Activated naive CD8-positive, alpha-beta T cell treated with anti-CD3 and anti-CD28 coated beads, Interleukin-2, amount 50 U/mL, for 16 hours (primary cell): ENCODE measurements at regions not wholly inside any gene's neighbourhood (a gene's known extent, or its start where the extent isn't known, plus 50 kb on each side); places are given as distances from the start of the nearest gene placed in this dataset.

ENCODE experiments used
- DNase-seq: peaks from one replicate; pipeline ENCODE4 v3.0.0-alpha.2; 2020; ENCODE audit warnings: low read depth, low spot score

- no peak for DNase-seq
These were observed 54.4 kb downstream of the NIBAN1 start for GRCh38 chr1:184919892-184920291.

DNA sequence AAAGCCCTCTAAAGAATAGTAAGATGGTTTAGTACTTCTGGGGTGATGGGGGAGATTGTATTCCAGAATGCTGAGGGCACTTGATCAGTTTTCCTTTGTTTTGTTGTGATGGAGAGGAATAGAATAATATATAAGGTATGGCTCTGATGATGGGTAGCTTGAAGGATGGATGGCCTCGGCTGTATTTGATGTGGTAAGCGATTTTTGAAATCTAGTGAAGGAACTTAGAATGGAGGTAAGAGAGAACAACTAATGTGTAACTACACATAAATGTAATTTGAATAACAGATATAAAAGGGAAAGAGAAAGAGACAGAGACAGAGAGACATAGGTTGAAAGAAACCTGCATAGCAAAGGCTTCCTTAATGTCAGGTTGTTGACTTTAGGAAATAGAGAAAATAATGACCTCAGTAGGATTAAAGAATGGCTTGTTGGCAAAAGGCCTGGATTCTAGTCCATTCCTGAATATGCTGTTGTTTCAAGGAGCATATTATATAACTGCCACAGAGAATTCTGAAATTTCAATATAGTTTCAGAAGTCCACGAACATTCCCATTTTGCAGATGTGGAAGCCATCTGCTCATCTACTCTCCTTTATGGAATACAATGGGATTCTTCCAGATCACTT, 58.7 kb downstream of the NIBAN1 start:
- no peak for DNase-seq

DNA sequence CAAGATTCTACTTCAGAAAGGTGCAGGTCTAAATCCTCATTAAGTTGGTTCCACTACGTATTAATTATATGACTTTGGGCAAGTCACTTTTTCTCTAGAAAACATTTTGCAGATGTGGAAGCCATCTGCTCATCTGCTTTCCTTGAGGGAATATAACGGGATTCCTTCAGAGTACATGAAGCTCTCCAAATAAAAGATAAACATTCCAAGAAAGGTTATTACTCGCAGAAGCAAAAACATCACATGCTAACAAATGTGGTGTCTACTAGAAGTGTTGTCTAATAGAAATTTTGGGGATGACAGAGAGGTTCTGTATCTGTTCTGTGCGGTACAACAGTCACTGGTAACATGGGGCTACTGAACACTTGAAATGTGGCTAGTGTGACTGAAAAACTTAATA, 60.2 kb downstream of the NIBAN1 start:
- no peak for DNase-seq

GRCh38 chr1:184912392-184912791, 61.9 kb downstream of the NIBAN1 start:
- DNase-seq, result no peak

GRCh38 chr1:184911830-184912229, 62.5 kb downstream of the NIBAN1 start:
- DNase-seq, result no peak

DNA sequence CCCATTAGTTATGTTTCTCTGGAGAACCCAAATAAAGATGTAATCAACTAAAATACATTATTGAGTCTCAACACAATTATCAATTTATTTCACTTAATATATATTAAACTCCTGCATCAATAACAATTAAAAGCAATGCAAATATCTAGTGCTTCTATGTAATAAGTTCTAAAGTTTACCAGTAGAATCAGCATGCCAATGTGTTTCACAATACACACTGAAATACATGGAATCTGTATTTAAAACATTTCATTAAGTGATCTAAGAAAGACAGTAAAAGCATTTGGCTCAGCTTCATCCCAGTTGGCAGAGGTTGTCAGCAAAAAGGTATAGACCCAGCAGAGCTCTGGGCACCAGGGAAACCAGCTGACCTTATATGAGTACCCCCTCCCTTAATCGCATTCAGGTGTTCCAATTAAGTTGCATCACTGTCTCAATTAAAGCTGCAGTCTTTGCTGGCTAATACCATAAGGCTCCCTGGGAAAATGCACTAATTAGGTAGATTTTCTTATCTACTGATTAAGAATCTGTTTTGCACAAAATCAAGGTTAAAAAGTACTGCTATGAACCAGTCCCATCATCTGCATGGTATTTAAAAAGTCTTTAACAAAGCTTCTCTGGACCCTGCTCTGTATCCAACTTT, 63.1 kb downstream of the NIBAN1 start:
- DNase-seq, result no peak

GRCh38 chr1:184910691-184911091, 63.6 kb downstream of the NIBAN1 start:
- DNase-seq, result no peak

DNA sequence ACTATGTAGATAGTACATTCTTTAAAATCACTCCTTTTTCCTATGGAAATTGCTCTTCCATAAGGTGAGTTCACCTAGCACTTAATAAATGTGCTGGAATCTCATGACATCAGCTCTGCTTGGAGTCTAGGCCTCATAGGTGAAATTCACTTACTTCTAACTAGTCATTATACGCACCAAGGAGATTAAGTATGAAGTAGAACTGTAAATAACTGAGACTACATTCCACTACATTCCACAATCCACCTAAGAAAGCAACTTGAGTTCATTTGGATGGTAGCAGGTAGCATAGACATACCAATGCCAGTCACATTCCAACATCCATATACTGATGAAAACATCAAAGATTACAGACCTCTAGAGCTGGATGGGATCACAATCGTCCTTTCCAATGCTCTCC, 64.3 kb downstream of the NIBAN1 start:
- DNase-seq, result no peak

- no peak for DNase-seq
These were observed 65.3 kb downstream of the NIBAN1 start for GRCh38 chr1:184909019-184909418.

DNA sequence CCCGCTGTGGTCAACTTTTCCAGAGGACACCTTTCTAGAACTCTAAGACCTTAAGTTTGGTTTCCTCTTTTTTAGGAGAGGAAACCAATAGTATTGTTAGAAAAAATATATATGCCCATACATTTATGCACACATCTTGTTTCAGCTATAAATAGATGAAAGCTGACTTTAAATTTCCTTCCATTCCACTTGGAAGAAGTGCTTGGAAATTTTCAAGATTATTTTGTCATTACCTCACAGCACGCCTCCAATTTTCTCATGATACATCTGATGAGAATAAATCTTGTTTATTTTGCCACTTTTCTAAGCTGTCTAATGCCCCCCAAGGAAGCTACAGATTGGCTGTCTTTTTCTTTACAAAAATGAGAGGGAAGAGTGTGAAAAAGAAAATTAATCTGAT, 65.8 kb downstream of the NIBAN1 start:
- DNase-seq, result no peak

- no peak for DNase-seq
These were observed 66.8 kb downstream of the NIBAN1 start for GRCh38 chr1:184907500-184907899.

DNA sequence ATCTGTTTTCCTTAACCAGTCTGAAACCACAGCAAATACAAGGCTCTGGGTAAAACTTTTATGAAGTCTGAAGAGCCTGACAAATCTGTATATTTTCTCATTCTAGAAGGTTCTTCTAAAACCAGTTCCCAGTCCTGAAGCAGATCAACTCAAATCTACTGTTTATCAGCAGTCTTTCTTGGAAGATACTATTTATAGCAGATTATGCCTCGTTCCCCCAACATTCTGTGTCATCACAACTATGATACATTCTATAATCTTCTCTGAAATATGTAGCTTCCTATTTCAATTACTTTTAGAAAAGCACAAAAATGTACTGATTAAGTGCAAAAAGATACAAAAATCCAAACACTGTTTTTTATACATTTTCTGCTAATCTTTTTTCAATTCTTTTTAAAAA, 67.5 kb downstream of the NIBAN1 start:
- no peak for DNase-seq

- DNase-seq, result no peak
These were observed 68.5 kb downstream of the NIBAN1 start for GRCh38 chr1:184905601-184906322.

DNA sequence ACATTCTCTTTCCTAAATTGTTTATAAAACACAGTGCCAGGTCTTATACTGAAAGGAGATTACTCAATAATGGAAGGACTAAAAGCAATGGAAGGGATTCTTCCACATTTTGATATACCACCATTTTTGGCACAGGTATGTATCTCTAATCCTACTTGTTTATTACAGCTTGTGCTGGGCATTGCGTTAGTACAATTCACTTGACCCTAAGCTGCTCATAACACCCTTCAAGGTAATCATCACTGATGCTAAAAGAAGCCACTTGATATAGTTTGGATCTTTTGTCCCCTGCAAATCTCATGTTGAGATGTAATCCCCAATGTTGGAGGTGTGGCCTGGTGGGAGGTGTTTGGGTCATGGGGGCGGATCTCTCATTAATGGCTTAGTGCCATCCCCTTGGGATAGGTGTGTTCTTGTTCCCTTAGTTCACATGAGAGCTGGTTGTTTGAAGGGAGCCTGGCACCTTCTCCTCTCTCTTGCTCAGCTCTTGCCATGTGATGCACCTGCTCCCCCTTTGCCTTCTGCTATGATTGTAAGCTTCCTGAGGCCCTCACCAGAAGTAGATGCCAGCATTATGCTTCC, 71.1 kb downstream of the NIBAN1 start:
- DNase-seq, result no peak

DNA sequence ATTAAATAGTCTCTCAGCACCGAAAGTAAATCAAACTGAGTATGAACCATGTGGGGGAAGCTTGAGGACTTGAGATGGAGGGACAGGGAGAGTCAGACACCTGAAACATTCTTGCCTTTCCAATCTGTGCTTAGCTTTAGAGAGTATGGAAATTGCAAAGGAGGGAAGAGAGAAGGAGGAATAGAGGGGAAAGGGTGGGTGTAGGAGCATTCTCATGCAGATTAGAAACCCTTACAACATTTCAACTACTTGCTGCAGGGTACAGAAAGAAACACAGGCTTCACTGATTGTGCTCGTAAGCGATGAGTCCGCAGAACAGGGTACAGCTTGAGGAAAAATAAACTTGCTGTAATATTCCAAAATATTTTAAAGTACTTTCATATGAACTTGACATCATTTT, 73.8 kb downstream of the NIBAN1 start:
- no peak for DNase-seq

- DNase-seq, result no peak
These were observed 78.3 kb downstream of the NIBAN1 start for GRCh38 chr1:184896000-184896399.

DNA sequence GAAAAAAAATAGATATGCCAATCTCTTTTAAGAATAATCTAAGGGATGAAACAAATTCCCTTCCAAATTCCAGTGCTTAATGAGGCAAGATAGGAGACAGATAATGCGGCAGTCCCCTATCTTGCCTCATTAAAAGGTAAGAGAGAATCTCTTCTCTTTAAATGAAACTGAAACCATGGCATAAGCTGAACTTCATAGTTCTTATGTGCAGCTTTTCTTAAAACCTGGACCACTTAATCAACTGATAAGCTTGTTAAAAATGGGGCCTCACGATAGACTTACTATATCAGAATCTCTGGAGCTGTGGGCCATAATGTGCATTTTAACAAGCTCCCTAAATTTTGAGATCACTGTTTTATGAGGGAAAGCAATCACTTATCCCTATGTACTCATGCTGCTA, 79.2 kb downstream of the NIBAN1 start:
- no peak for DNase-seq

GRCh38 chr1:184893695-184894094, 80.6 kb downstream of the NIBAN1 start:
- DNase-seq, result no peak

GRCh38 chr1:184892116-184892515, 82.2 kb downstream of the NIBAN1 start:
- no peak for DNase-seq

DNA sequence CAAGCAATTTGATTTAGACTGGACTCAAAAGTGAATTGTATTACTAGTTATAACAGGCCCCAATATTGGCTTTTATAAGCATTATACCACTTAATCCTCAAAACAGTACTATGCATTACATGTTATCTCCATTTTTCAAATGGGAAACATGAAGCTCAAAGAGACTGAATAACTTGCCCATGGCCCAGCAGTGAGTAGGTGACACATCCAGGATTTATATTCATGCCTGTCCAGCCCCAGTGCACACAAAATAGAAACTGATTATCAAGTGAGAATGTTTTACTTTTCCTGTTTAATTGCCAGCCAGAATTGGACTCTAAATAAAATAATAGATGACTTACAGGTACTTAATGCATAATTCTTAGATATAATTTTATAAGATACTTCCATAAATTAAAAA, 82.9 kb downstream of the NIBAN1 start:
- no peak for DNase-seq

- no peak for DNase-seq
These were observed 83.8 kb downstream of the NIBAN1 start for GRCh38 chr1:184890539-184890973.

GRCh38 chr1:184889902-184890301, 84.4 kb downstream of the NIBAN1 start:
- no peak for DNase-seq

- no peak for DNase-seq
These were observed 85.1 kb downstream of the NIBAN1 start for GRCh38 chr1:184889166-184889565.
